Adrenal gland (tissue), 5 donors: ENCODE measurements at regions not wholly inside any gene's neighbourhood (a gene's known extent, or its start where the extent isn't known, plus 50 kb on each side); places are given as distances from the start of the nearest gene placed in this dataset.

Experiments
- CTCF ChIP-seq, 6 experiments: fragments of 450-650 bp in 4 of 6; fragments of 200-600 bp in 2 of 6; sonication (generic) in 1 of 6; IDR thresholded peaks; 1 replicate in 5 of 6; 2 replicates in 1 of 6; pipeline versions ENCODE4 v1.5.1 to v1.8.0; 2016 to 2021; ENCODE audit warnings: antibody characterized with exemption in 6 of 6, mild to moderate bottlenecking in 2 of 6, moderate library complexity in 1 of 6
- POLR2A ChIP-seq, 2 donors: fragments of 450-650 bp; IDR thresholded peaks; one replicate each; pipeline ENCODE4 v1.6.1; 2017; ENCODE audit warnings: antibody characterized with exemption in 2 of 2, mild to moderate bottlenecking in 2 of 2, moderate library complexity in 1 of 2
- donor health status: DM: no; HTN: no; CAD: no.

- no peak for TF ChIP-seq POLR2A (IDR thresholded peaks at IDR 0.05)
- no peak for TF ChIP-seq CTCF (IDR thresholded peaks at IDR 0.05)
Observed at GRCh38 chr12:24255920-24256665, 306.6 kb upstream of the SOX5 start.
